Stimulated activated CD4-positive, alpha-beta T cell treated with anti-CD3 and anti-CD28 coated beads, Interleukin-1b, Interleukin-23, amount 100 ng/mL, for 48 hours (primary cell): ENCODE measurements at regions not wholly inside any gene's neighbourhood (a gene's known extent, or its start where the extent isn't known, plus 50 kb on each side); places are given as distances from the start of the nearest gene placed in this dataset.
"Not testable (repeated sequence)": the region's sequence is repeated elsewhere in the genome, so short reads cannot be mapped to it uniquely, and the experiment has no call there.

Source experiments
- DNase-seq: peaks from one replicate; pipeline ENCODE4 v3.0.0-alpha.2; 2020

DNA sequence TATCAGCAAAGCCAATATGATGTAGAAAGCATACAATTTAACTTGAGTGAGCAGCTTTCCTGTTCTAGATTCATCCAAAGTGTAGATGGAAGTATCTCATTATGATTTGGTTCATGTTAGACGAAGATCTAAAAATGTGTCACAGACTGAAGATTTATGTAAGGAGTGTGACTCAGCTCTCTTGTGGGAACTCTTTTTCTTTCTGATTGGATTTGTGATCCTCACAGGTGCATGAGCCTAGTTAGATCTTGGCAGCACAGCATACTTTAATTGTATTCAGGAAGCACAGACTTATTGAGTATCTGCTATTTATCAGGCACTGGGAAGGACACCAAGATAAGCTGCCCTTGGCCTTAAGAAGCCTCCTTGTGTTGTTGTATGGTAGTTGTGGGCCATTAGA is 147.1 kb downstream of the C11orf91 start:
- no peak for DNase-seq

DNA sequence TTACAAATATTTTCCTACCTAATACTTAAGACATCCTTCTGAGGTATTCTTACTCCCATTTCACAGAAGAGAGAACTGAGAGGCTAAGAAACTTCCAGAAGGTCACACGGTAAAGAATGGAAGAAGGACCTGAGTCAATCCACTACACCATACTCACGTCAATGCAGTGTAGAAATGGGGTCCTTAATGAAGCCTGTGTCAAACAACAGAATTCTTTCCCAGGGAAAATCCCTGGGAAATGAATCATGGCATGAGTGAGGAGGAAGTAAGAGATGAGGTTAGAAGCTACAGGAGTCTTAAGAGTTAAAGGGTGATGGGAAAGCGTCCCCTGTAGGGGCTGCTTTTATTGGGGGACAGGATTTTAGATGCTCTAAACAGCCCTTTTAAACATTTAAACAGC is 147.9 kb downstream of the C11orf91 start:
- no peak for DNase-seq

DNA sequence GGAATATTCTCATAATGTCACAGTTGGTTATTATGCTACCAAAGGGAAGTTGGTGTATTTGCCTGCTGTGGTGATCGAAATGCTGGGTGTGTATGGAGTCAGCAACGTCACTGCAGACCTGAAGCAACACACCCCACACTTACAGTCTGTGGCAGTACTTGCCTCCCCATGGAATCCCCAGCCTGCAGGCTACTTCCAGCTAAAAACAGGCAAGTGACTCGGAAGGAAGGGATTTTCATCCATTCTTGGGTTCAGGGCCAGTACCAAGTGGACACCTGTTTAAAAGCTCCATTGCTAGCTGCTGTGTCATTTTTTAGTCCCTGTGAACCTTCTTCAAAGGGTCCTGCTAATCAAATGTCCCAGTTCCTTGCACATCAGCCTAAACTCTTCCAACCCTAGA is 149.6 kb downstream of the C11orf91 start:
- no peak for DNase-seq

DNA sequence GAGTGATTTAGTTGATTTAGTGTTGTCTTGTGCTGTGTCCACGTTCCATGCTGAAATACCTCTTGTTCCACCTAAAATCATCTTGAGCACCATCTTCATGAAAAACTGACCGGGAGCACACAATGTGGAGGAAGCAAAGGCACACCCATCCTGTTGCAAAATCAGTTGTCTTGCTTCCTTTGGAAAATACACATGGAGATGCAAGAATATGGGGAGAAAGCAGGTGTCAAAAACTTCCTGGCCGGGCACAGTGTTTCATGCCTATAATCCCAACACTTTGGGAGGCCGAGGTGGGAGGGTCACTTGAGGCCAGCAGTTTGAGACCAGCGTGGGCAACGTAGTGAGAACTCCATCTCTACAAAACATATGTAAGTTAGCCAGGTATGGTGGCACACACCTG is 151.1 kb downstream of the C11orf91 start:
- no peak for DNase-seq

DNA sequence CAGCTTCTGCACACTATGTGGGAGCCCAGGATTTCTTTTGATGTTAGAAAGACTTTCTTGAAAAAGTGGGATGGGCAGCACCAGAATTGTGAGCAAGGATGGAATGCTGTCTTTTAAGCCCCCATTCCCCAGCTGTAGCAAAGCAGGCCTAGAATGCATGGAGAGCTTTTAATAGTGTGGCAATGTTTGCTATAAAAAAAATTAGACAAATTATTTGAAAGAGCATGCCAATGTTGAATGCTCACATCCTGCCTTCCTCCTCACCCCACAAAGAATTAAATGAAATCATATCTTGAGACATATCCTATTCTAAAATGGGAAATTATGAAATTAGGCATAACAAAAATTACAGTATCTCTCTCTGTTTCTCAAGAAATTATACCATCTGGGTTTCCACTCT is 154.7 kb downstream of the C11orf91 start:
- no peak for DNase-seq

DNA sequence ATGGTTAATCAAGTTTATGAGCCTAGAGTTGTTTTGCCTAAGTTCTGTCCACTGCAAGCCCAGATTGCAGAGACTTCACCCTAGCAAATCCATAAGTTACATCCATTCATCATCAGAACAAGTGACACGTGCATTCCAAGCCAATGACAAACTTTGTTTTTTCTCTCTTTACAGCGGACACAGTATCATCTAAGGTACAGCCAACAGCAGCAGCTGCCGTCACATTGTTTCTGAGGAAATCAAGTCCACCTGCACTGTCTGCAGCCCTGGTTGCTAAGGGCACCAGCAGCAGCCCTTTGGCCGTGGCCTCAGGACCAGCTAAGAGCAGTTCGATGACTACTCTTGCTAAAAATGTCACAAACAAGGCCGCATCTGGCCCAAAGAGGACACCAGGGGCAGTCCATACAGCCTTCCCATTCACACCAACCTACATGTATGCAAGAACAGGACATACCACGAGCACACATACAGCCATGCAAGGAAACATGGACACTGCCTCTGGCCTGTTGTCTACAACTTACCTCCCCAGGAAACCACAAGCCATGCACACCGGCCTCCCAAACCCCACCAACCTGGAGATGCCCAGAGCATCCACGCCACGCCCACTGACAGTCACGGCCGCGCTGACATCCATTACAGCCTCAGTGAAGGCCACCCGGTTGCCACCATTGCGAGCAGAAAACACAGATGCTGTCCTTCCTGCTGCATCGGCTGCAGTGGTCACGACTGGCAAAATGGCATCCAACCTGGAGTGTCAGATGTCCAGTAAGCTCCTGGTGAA is 155.8 kb downstream of the C11orf91 start:
- no peak for DNase-seq

DNA sequence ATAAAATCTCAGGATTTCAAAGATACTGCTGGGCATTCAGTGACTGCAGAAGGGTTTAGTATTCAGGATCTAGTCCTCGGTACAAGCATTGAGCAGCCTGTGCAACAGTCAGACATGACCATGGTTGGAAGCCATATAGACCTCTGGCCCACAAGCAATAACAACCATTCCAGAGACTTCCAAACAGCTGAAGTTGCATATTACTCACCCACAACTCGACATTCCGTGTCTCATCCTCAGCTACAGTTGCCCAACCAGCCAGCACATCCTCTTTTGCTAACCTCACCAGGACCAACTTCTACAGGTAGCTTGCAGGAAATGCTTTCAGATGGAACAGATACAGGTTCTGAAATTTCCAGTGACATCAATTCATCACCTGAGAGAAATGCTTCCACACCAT is 156.8 kb downstream of the C11orf91 start:
- no peak for DNase-seq

DNA sequence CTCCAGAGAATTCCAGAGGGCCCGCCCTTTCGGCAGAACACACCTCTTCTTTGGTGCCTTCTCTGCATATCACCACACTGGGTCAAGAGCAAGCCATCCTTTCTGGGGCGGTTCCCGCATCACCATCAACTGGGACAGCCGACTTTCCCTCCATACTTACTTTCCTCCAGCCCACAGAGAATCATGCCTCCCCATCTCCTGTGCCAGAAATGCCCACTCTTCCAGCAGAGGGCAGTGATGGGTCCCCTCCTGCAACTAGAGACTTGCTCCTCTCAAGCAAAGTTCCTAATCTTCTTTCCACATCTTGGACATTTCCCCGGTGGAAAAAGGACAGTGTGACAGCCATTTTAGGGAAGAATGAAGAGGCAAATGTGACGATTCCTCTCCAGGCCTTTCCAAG is 157.7 kb downstream of the C11orf91 start:
- peak; percentile 25 for DNase-seq

DNA sequence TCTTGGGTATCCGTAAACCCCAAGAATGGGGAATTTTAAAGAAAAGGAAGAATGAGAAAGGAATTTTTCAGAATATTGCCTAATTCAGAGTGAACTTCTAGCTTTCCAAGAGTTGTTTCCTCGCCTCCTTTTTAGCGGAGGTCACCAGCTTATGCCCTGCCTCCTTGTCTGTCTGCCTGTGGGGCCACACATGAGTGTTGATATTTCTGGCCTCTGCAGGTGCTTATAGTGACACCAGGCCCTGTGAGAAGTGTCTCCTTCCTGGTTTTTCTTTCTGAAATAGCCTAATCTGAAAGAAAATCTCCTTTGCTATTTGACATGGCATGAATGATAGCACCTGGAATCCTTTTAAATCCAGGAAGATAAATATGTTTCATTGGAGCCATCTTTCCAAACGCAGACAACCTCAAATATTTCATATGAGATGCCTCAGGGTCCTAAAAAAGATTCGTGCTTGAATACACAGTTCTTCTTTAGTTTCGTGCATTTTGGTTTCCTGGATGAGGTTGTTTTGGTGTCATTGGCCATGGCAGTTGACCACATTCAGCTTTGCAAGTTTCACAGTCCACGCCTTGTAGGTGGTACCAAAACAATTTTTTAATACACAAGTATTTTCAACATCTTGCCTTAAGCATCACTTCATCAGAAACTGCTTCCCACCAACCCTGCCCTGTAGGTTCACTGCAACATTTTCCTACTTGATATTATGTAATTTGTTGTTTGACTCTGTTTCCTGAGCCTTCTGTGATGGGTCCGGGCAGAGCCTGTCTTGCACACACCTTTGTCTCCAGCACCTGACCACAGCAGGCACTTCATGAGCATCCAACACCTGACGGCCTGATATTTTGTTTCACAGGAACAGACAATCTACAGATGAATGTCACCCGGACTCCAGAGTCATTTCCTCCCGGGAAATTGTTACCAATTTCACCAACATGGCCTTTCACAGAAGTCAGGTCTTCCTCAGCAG is 159.4 kb downstream of the C11orf91 start:
- DNase-seq, result no peak

DNA sequence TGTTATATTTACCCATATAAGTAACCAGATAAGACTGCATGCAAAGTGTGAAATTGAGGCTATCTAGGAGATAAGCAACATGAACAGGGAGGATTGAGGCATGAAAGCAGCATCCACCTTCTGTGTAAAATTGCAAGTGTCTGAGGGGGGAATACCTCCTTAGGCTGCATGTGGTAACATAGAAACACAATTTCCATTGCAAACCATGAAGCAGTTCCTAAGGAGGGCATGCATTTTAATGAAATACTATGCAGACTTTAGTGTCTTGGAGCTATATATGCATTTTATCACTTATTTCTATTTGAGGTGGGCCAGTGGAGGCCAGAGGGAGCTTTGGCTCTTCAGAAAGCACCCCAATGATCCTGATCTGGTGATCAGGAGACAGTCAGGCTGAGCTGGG is 160.2 kb downstream of the C11orf91 start:
- no peak for DNase-seq

DNA sequence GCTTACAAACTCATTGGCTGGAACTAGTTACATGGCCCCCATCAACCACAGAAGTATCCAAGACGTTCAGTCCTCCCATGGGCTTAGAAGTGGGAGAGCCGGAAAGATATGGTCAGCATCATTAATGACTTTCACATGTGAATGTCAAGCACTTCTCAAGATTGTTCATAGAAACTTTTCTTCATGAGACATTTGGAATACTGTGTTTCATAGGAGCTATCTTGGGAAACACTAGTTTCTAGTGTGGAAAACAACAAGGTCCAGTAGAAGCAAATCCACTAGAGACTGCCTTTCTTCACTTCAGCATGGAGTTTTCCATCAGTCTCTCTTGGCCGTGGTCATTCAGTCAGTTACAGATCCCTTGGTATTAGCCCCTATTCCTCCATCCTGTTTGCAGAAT is 160.9 kb downstream of the C11orf91 start:
- DNase-seq, result no peak

DNA sequence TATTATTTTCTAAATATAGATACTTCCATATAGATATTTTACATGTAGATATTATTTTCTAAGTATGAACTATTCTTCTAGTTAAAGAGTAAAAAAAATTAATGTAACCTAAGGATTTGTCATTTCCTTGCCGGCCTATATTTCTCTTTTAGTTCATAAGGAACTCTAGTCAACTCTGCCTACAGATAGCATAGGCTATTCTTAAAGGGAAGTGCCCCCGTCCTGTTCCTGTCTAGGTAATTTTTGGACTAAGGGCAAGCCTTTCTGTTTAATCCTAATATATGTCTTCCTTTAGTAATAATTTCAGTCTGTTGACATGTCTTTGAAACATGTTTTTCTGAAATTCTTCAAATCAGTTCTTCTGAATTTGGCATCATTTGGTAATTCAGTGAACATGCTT is 161.9 kb downstream of the C11orf91 start:
- DNase-seq, result no peak

DNA sequence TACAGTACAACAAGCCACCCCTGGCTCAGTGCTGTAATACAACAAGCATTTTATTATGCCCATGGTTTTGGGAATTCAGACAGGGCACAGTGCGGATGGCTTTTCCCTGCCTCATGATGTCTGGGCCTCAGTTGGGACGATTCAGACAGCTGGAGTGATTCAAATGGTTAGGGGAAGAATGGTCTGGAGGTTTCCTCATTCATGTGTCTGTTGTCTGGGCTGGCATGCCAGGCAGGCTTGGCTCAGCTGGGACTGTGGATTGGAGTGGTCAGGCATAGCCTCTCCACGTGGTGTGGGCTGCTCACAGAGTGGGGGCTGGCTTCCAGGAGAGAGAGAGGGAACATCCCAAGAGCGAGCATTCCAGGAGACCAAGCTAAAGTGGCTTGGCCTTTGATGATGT is 164.4 kb downstream of the C11orf91 start:
- no peak for DNase-seq

DNA sequence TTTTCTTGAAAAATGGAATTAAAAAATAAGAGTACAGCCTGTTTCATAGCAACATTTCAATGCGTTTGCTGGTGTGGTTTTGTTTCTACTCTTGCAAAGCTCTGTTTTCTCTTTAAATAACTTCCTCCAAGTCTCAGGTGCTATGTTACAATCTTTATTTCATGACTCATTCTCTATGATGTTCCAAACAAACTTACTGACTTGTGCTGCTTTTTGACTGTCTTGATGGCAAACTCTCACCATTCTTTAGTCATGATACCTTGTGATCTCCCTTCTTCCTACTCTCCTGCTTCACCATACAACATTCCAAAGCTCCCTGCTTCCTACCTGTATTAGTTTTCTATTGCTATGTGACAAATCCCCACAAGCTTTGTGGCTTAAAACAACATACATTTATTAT is 166.1 kb downstream of the C11orf91 start:
- DNase-seq, result no peak

DNA sequence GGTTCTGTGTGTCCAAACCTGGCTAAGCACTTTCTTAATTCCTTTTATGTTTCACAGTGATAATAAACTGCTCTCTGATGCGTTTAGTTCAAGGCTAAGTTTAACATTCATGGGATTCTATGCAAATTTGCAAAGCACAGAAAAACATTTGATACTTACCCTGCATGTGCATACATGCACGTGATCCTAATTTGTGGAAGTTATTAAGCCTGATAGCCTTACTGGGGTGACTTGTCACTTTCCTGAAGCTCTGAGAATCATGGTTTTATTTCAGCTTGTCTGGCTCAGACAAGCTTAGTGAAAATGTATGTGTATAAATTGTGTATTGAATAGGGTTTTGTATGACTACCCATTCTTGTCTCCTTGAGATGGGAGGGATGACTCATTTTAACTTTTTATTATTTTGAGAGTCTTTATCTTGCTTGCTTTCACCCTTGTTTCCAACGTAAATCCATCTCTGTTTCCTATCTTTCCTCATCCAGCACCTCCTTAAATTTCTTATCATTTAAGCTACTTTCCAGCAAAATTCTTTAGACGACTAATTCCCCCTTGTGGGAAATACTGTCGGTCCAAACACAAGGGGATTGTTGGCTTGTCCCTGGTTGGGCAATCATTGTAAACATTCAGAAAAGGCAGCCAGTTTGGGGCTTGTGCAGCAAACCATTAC is 167.1 kb downstream of the C11orf91 start:
- no peak for DNase-seq

DNA sequence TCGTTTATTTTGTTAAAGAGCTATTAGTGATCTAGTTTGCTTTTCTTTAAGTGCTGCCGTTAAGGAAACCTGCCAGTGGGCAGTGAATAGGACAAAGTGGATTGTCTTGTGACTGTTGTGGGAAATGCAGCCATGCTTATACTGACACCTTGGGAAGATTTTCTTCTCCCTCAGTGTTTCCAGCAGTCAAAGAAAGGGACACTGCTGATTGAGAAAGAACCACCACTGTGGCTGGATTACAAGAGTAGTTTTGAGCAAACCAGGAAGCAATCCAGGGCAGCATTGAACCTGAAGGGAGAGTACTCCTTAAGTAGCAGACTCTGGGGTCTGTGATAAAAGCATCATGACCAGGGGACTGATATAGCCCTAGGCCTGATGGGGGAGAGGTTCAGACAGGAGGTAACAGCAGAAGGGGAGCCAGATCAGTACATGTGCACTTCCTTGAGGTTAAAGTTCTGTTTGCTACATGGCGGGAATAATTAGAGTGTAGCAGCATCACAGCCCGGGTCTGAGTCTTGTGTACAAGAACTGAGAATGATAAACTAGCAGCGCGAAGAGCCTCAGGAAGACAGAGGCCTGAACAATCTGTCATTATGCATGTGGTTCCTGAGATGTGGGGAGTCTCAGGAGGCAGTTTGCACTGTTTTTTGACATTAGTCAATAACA is 167.8 kb downstream of the C11orf91 start:
- DNase-seq, result no peak

DNA sequence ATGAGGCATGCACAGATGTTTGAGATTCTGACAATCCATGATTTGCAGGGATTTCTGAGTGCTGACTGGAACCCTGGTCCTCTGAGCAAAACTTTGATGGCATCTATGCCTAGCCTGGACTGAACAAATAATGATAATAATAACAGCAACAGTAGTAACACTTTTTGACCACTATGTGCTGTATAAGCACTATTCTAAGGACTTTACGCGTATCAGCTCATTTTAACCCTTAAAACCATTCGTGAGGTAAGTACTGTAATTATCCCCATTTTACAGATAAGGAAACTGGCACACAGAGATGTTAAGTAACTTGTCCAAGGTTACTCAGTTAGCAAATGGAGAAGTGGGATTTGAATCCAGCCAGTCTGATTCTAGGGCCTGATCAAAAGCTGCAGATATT is 168.4 kb downstream of the C11orf91 start:
- DNase-seq, result no peak

DNA sequence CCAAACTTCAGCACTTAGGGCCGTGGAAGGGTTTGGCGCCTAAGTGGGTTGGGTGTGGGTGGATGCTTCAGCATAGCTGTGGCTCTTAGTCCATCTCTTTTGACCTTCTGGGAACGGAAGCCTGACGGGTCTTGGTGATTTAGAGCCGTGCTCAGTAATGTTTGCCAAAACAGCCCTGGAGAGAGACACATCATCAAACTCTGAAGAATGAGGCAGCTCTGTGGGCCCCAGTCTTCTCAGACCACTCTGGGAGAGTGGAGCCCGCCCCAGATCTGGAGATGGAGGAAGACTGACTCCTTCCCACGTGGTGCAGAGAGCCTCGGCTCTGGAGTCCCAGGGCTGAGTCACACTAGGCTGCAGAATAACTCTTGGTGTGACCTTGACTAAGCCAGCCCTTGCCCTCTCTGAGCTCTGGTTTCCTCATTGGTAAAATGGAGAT is 168.9 kb downstream of the C11orf91 start:
- DNase-seq, result no peak

DNA sequence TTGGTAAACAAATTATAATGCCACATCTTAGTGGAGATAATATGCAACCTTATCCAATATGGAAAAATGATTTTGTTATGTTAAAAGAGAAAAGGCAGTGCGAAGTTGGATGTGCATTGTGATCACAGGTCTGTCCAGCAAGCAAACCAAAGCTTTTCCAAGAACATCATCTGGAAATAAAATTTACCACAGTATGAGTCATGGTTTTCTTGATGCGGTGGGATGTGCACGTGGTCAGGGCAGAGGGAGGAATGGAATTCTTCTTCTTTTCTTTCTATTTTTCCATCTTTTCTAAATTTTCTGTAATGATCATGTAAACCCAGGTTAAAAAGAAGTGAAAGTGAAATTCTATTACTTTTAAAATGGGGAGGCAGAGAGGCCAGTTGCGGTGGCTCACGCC is 169.8 kb downstream of the C11orf91 start:
- DNase-seq, result no peak

DNA sequence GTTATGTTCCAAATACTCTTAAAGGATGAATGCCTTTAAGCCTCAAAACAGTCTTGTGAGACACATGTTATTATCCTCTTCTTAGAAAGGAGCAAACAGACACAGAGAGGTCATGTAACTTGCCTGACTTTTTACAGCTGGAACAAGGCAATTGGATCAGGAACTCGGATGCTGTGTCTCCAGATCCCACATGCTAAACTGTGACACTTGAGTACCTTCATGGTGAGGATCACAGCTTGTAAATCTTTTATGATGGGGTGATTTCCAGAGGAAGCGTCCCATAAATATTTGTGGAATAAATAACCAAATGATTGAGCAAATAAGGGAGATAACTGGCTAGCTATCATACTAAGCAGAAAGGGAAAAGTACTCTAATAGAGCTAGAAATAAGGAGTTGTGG is 171.2 kb downstream of the C11orf91 start:
- DNase-seq, result no peak

DNA sequence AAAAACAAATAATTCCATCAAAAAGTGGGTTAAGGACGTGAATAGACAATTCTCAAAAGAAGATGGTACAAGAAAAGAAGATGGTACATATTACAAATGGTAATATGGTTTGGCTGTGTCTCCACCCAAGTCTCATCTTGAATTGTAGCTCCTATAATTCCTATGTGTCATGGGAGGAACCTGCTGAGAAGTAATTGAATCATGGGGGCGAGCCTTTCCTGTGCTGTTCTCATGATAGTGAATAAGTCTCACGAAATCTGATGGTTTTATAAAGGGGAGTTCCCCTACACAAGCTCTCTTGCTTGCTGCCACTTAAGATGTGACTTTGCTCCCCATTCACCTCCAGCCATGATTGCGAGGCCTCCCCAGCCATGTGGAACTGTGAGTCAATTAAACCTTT is 172.9 kb downstream of the C11orf91 start:
- not testable (repeated sequence) for DNase-seq

DNA sequence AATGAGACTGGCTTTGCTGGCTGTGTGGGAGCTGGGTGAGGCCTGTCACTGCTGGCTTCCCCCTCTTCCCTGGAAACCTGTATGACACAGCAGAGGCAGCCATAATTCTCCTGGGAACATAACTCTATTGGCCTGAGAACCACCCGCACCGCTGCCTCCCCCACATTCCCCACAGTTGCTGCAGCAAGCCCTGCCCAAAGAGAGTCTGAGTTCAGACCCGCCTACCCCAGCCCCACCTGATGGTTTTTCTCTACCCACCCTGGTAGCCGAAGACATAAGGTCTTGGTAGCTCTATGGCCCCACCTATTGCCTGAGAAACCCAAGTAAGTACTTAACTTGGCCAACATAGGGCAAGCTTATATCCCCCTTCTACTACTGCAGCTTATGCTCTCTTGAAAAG is 174.8 kb downstream of the C11orf91 start:
- DNase-seq, result no peak

DNA sequence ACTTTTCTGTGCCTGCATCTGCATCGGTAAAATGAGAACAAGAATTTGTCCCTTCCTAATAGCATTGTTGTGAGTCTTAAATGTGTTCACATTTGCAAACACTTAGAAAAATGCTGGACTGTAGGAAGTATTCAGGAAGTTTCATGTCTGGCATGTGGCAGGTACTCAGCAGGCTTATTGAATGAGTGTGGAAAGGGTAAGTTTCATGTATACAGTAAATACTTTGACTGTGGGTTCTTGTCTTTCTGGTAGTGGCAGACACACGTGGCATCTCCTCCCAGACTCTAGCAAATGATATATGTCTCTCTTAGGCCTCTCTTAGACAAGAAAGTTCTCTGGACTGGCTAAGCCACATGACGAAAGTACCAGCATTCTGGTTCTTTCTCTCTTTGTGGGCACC is 179.2 kb downstream of the C11orf91 start:
- no peak for DNase-seq
